ENCODE measurements at regions not wholly inside any gene's neighbourhood (a gene's known extent, or its start where the extent isn't known, plus 50 kb on each side); places are given as distances from the start of the nearest gene placed in this dataset.

- no peak for TF ChIP-seq STAT3 (IDR thresholded peaks at IDR 0.05; ENCODE audit: low read depth, low read length)
- TF ChIP-seq BHLHE40 (IDR thresholded peaks at IDR 0.05; ENCODE audit: borderline replicate concordance in 1 of 2, low read depth in 2 of 2, low read length in 1 of 2): no peak
- no peak for TF ChIP-seq ATF2 (IDR thresholded peaks at IDR 0.05; ENCODE audit: low read length)
- no peak for TF ChIP-seq BCL11A (IDR thresholded peaks at IDR 0.05; ENCODE audit: low read depth, low read length)
- no peak for TF ChIP-seq ATF3 (IDR thresholded peaks at IDR 0.05; ENCODE audit: borderline replicate concordance, extremely low read depth, low read depth, low read length)
- TF ChIP-seq SRF (IDR thresholded peaks at IDR 0.05; ENCODE audit: low read depth in 2 of 2, low read length in 2 of 2): no peak
- no peak for TF ChIP-seq MXI1 (IDR thresholded peaks at IDR 0.05; ENCODE audit: low read depth, low read length)
- no peak for TF ChIP-seq BMI1 (IDR thresholded peaks at IDR 0.05; ENCODE audit: borderline replicate concordance)
- TF ChIP-seq E2F4 (IDR thresholded peaks at IDR 0.05; ENCODE audit: low read depth, low read length): no peak
- TF ChIP-seq BACH1 (IDR thresholded peaks at IDR 0.05; ENCODE audit: borderline replicate concordance): no peak
- TF ChIP-seq ZNF592 (IDR thresholded peaks at IDR 0.05): no peak
- CTCF ChIA-PET: interaction anchor here (1.5 kb wide), 1 partner anchor 13 kb away, joined by 3 read pairs; no protein-coding TSS in a partner anchor
- Histone ChIP-seq H3K27me3 (replicated peaks in 1 of 2; ENCODE audit: control insufficient read depth in 2 of 2, insufficient read depth in 2 of 2, low read length in 1 of 2) (no peaks in the 10 kb centered on the region), H3K4me3 (no peak overlapping the region), H3K9ac (ENCODE audit: control insufficient read depth, insufficient read depth, low read length) (no peak overlapping the region), H3K79me2 (ENCODE audit: control insufficient read depth, insufficient read depth, low read length) (no peaks in the 10 kb centered on the region), H2AFZ (ENCODE audit: control insufficient read depth, low read depth, low read length) (no peak overlapping the region), H3K4me2 (ENCODE audit: control insufficient read depth, insufficient read depth) (no peak overlapping the region), H3K4me1 (ENCODE audit: control insufficient read depth, insufficient read depth, low read length) (no peaks in the 10 kb centered on the region), H3K36me3 (ENCODE audit: control insufficient read depth in 2 of 2, insufficient read depth in 2 of 2, low read length in 1 of 2) (no peaks in the 10 kb centered on the region), H4K20me1 (ENCODE audit: control insufficient read depth, insufficient read depth) (no peaks in the 10 kb centered on the region), H3K27ac (ENCODE audit: control insufficient read depth, insufficient read depth) (no peak overlapping the region), H3K9me3 (replicated peaks; ENCODE audit: control insufficient read depth, insufficient read depth, low read length) (no peaks in the 10 kb centered on the region)
- whole genome bisulfite sequencing (ENCODE audit: insufficient coverage, insufficient replicate concordance, low lambda C conversion rate, missing lambda C conversion rate): 0% methylated on average over 1 of the region's 1 CpG
- RAD21 ChIA-PET (ENCODE audit: unreplicated experiment): no interaction called here
- POLR2A ChIA-PET: no interaction called here
- in situ Hi-C loops (cut with MboI) (no loop called here), intact Hi-C loops (cut with micrococcal nuclease; ENCODE audit: unreplicated experiment) (no loop called here)
- DNase-seq (ENCODE audit: low read depth, low spot score): no peak
- no peak for FAIRE-seq
- ATAC-seq: no peak
- SMC1A ChIA-PET (ENCODE audit: uncharacterized antibody, unreplicated experiment): interaction anchor here (0.6 kb wide), 1 partner anchor 268 kb away, joined by 3 read pairs; no protein-coding TSS in a partner anchor
- no TSS peak for BruUV-seq (replicated peaks)
These were observed 960.7 kb upstream of the RAG2 start for GRCh38 chr11:37558619-37559210.

All from GM12878 (cell line).